ENCODE measurements at regions not wholly inside any gene's neighbourhood (a gene's known extent, or its start where the extent isn't known, plus 50 kb on each side); places are given as distances from the start of the nearest gene placed in this dataset.
A peak's percentile ranks its signal among the peaks of the same experiment; 100 is the strongest.

DNA sequence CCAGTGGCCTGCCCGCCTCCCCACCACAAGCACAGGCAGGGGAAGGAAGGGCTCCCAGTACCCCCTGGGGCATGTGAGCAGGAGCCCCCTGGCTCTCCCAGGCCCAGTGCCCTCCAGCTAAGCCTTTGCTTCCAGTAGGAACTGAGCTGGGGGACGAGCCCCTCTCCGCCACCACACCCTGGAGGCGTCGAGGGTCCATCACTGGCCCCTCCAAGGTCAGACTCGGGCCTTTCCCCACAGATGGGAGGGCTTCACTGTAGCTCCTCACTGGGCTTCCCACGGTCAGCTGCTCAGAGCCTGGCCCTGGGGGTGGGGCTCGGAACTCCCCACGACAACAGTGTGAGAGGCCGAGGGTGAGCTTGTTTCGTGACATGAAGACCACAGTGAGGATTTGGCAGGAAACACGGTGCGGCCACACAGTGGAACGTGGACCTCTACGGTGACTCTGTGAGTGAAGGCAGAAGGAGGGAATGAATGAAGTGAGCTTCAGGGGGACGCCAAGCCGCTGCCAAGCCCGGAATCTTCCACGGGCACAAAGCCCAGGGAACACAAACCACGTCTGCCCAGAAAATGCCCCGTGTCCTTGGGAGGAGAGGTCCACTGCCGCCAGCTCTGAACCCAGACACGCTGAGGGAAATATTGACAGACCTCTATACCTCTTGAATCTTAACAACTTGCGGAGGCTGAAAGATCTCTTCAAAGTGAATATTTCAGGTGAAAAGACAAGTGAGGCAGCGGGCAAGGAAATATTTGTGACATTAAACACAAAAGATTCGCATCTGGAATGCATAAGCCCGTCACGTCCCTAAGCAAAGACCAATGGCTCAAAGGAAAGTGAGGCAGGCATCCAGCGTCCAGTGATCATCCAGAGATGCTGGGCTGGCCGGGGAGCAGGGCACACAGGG, 144.8 kb upstream of the GPC1 start:
- peaks cover 8% of the 10 kb centered on the region for H3K27me3 ChIP-seq (ENCODE audit: insufficient read depth, low read length, poor library complexity)
- H3K4me1 ChIP-seq (ENCODE audit: insufficient read depth, low read length), result no peaks in the 10 kb centered on the region
- ATAC-seq (ENCODE audit: insufficient read depth, low read depth) (no peak), DNase-seq (no peak)
- H4K20me1 ChIP-seq (ENCODE audit: insufficient read depth, low read length), result peaks cover 3% of the 10 kb centered on the region; the same call in 1 of the 2 replicates
- H3K4me3 ChIP-seq (ENCODE audit: low read depth in 1 of 2, low read length in 2 of 2), result no peak overlapping the region
- no peaks in the 10 kb centered on the region for H3K9me3 ChIP-seq (ENCODE audit: insufficient read depth, low read length, severe bottlenecking)
- H3K4me2 ChIP-seq (ENCODE audit: insufficient read depth, low read length), result no peak overlapping the region
- H2AFZ ChIP-seq (ENCODE audit: low read depth, low read length), result no peak overlapping the region
- H3K9ac ChIP-seq (ENCODE audit: low read depth, low read length), result no peak overlapping the region
- no peaks in the 10 kb centered on the region for H3K36me3 ChIP-seq (ENCODE audit: insufficient read depth, low read length)
- H3K27ac ChIP-seq (ENCODE audit: low read length), result no peak overlapping the region
- TF ChIP-seq EZH2 (IDR thresholded peaks at IDR 0.05; ENCODE audit: borderline replicate concordance, low read depth, low read length, severe bottlenecking), result no peak
- TF ChIP-seq, protein P1, sequence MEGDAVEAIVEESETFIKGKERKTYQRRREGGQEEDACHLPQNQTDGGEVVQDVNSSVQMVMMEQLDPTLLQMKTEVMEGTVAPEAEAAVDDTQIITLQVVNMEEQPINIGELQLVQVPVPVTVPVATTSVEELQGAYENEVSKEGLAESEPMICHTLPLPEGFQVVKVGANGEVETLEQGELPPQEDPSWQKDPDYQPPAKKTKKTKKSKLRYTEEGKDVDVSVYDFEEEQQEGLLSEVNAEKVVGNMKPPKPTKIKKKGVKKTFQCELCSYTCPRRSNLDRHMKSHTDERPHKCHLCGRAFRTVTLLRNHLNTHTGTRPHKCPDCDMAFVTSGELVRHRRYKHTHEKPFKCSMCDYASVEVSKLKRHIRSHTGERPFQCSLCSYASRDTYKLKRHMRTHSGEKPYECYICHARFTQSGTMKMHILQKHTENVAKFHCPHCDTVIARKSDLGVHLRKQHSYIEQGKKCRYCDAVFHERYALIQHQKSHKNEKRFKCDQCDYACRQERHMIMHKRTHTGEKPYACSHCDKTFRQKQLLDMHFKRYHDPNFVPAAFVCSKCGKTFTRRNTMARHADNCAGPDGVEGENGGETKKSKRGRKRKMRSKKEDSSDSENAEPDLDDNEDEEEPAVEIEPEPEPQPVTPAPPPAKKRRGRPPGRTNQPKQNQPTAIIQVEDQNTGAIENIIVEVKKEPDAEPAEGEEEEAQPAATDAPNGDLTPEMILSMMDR (IDR thresholded peaks at IDR 0.05; ENCODE audit: borderline replicate concordance, extremely low read depth, low read length, poor library complexity, severe bottlenecking), result no peak
- H3K79me2 ChIP-seq (ENCODE audit: insufficient read depth, low read length), result no peaks in the 10 kb centered on the region

DNA sequence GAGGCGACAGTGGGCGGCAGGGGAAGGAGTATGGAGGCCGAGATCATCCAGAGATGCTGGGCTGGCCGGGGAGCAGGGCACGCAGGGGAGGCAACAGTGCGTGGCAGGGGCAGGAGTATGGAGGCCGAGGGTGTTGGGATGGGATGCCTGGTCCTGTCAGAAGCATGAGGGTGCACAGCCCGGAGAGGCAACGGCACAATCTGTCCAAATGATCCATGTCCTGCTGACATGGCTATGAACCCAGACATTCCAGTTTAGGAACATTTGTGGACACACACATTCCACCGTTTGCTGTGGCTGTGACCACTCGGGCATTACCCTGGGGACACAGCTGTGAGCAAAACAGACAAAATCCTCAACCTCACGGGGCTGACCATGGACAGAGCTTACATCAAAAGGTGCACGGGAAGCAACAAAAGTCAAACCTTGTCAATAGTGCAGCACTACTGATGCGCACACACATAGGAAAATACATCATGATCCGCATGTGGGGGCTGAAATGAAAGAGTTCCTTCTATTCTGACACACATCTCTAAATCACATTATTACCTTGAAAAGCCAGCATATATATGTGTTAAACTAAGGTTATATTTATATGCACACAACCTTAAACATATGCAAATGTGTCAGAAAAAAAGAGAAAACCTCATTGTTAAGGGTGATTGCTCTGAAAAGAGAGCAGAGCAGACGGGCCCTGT, 144.0 kb upstream of the GPC1 start:
- H3K9me3 ChIP-seq (ENCODE audit: insufficient read depth, low read length, severe bottlenecking), result no peaks in the 10 kb centered on the region
- ATAC-seq (ENCODE audit: insufficient read depth, low read depth) (no peak), DNase-seq (peak; percentile 1)
- TF ChIP-seq, protein P1 (IDR thresholded peaks at IDR 0.05; ENCODE audit: borderline replicate concordance, extremely low read depth, low read length, poor library complexity, severe bottlenecking), result no peak
- TF ChIP-seq EZH2 (IDR thresholded peaks at IDR 0.05; ENCODE audit: borderline replicate concordance, low read depth, low read length, severe bottlenecking), result no peak
- H3K27me3 ChIP-seq (ENCODE audit: insufficient read depth, low read length, poor library complexity), result peaks cover 5% of the 10 kb centered on the region
- H4K20me1 ChIP-seq (ENCODE audit: insufficient read depth, low read length), result peaks cover 3% of the 10 kb centered on the region; the same call in 1 of the 2 replicates
- no peaks in the 10 kb centered on the region for H3K79me2 ChIP-seq (ENCODE audit: insufficient read depth, low read length)
- no peak overlapping the region for H3K4me3 ChIP-seq (ENCODE audit: low read depth in 1 of 2, low read length in 2 of 2)
- H3K36me3 ChIP-seq (ENCODE audit: insufficient read depth, low read length), result no peaks in the 10 kb centered on the region
- H3K9ac ChIP-seq (ENCODE audit: low read depth, low read length), result no peak overlapping the region
- no peaks in the 10 kb centered on the region for H3K4me1 ChIP-seq (ENCODE audit: insufficient read depth, low read length)
- H2AFZ ChIP-seq (ENCODE audit: low read depth, low read length), result no peak overlapping the region
- H3K27ac ChIP-seq (ENCODE audit: low read length), result no peak overlapping the region
- no peak overlapping the region for H3K4me2 ChIP-seq (ENCODE audit: insufficient read depth, low read length)

DNA sequence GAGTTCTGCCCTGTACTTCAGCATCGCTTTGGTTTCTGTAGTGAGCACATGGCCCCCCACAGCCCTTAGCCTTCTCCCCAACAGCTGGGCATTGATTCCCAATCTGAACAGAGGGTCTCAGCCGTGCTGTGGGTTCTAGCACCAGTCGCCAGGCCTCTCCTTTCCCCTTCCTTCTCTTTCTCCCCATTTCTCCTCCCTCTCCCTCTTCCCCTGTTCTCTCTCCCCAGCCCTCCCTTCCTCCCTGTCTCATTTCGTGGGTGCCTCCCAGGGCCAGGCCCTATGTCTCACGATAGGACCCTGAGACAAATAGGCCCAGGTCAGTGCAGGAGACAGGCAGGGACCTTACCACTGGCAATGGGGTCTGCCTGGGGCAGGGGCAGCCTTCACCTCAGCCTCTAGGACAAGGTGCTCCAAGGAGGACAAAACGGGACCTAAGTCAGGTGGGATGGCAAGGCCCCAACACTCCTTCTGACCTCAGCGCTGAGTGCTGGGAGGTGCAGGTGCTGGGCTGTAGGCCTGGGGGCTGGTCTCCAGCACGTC, 143.4 kb upstream of the GPC1 start:
- DNase-seq, result no peak
- H3K79me2 ChIP-seq (ENCODE audit: insufficient read depth, low read length), result no peaks in the 10 kb centered on the region
- no peak overlapping the region for H2AFZ ChIP-seq (ENCODE audit: low read depth, low read length)
- H3K27me3 ChIP-seq (ENCODE audit: insufficient read depth, low read length, poor library complexity), result peaks cover 4% of the 10 kb centered on the region
- H3K4me1 ChIP-seq (ENCODE audit: insufficient read depth, low read length), result no peaks in the 10 kb centered on the region
- H3K9ac ChIP-seq (ENCODE audit: low read depth, low read length), result no peak overlapping the region
- no peak overlapping the region for H3K4me2 ChIP-seq (ENCODE audit: insufficient read depth, low read length)
- no peaks in the 10 kb centered on the region for H3K36me3 ChIP-seq (ENCODE audit: insufficient read depth, low read length)
- no peaks in the 10 kb centered on the region for H3K9me3 ChIP-seq (ENCODE audit: insufficient read depth, low read length, severe bottlenecking)
- no peak for ATAC-seq (ENCODE audit: insufficient read depth, low read depth)
- peaks cover 6% of the 10 kb centered on the region; the same call in 1 of the 2 replicates for H4K20me1 ChIP-seq (ENCODE audit: insufficient read depth, low read length)
- H3K27ac ChIP-seq (ENCODE audit: low read length), result no peak overlapping the region
- no peak overlapping the region for H3K4me3 ChIP-seq (ENCODE audit: low read depth in 1 of 2, low read length in 2 of 2)
- TF ChIP-seq, protein P1 (IDR thresholded peaks at IDR 0.05; ENCODE audit: borderline replicate concordance, extremely low read depth, low read length, poor library complexity, severe bottlenecking), result no peak
